GM19025 (cell line): ENCODE measurements at regions not wholly inside any gene's neighbourhood (a gene's known extent, or its start where the extent isn't known, plus 50 kb on each side); places are given as distances from the start of the nearest gene placed in this dataset.

ENCODE experiments used
- ATAC-seq: cut with Tn5 transposase; IDR thresholded peaks from one replicate; pipeline ENCODE4 v1.9.1; 2021; ENCODE audit warnings: mild to moderate bottlenecking, low read depth, moderate library complexity; ENCODE audit not compliant: unreplicated experiment

- ATAC-seq = peak; percentile 44
Observed at GRCh38 chr13:50511877-50512341, 331.6 kb downstream of the DLEU7 start.

GRCh38 chr13:50512474-50513299, 330.8 kb downstream of the DLEU7 start:
- ATAC-seq = peak; percentile 83

DNA sequence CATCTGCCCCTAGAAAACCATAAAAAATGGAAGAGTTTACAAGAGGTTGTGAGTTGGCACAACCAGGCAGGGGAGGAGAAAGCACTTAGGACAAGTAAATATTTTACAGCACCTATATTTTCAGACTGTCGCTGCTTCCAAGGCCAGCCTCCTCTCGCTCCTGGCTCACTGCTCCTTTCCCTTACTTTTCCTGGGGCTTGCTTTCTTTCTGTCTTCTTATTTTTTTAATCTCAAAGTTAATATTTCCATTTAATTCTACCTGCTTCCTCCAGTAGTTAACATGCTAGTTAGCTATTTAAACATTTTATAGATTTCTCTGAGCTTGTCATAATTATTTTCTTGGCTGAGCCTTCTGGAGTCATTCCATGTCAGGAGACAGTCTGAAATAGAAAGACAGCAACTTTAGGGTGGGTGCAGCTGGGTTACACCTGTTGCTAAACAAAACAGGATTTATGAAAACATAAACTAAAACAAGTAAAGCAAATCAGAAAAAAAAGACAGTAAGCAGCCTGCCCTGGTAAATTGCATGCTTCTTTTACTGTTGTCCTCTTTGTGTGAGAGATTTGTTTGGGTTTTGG, 330.1 kb downstream of the DLEU7 start:
- no peak for ATAC-seq

- ATAC-seq = no peak
Observed at GRCh38 chr13:50514249-50514648, 329.2 kb downstream of the DLEU7 start.

DNA sequence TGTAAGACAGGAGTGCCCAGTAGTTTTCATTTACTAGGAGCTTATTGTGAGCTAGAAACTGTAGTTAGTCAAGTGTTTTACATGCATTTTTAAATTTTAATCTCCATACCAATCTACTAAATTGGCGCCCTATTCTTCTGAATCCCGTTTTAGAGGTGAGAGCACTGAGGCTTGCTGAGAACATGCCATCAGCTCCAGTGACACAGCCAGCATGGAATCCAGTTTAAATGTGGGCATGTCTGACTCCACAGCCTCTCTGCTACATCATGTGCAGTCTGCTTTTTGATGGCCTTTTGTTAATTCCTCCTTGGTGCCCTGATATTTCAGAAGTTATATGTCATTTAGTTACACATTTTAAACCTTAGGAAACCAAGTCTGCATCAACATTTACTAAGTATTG, 325.4 kb downstream of the DLEU7 start:
- no peak for ATAC-seq

DNA sequence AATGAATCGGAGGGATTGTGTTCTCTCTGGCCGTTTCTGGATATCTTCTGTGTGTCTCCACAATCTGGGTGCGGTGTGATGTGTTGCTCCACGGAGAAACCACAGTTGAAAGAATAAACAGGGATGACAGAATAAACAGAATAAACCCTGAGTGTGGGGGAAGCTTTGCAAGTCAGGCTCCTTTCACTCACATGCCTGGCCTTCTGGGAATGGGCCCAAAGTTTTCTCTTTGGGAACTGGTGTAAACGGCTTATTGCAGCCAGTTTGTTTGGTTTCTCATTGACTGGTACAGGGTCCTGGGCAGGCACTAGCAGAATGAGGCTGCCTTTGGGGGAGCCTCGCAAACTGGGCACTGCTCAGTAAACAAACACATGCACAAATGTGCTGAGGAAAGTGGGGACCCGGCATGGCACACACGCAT, 324.7 kb downstream of the DLEU7 start:
- ATAC-seq = no peak

DNA sequence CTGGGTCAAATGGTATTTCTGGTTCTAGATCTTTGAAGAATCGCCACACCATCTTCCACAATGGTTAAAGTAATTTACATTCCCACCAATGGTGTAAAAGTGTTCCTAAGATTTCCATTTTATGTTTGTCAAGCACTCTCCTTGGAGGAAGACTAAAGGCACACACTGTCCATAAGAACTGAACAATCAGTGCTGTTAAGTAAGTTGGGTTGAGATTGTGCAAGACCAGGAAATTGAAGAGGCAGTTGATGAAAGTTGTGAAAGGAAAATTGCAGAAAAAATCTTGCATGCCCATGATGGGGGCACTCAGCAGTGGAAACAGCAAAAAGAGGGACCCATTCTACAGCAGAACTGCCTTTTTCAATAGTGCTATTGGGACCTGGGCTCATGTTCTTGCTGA, 323.6 kb downstream of the DLEU7 start:
- no peak for ATAC-seq

DNA sequence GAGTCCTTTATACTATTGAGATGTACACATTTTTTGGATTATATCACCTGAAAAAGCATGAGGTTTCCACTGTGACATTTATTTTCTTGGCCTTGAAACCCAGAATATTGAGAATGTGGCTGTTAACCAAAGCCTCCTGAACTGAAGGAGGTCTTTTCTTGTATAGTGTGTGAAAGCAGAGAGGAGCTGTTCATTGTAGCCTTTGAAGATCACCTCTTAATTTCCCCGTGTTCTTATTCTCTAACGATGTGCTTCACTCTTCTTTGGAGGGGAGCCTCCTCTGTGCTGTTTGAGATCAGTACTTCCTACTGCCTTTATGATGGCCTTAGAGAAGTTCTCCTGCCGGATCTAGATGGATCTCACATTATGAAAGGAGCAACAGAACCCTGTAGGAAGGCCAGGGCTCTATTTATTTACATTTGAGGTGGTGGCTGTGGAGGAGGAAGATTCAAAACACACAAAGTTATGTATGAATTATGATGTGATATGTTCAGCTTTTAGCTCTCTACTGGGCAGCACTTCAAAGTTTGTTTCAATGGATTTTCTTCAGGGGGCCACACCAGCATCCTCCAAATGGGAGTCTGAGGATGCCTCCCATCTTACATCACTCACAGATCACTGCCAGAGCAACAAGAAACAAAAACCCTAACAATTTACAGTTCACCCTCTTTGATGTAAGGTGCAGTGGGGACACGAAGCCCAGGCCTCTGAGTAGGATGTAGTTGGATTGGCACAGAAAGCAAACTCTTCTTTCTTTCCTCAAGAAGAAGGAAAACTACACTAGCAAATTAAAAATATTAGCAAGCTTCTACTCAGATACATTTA, 322.3 kb downstream of the DLEU7 start:
- ATAC-seq = no peak

- no peak for ATAC-seq
Observed at GRCh38 chr13:50521831-50522149, 321.7 kb downstream of the DLEU7 start.

DNA sequence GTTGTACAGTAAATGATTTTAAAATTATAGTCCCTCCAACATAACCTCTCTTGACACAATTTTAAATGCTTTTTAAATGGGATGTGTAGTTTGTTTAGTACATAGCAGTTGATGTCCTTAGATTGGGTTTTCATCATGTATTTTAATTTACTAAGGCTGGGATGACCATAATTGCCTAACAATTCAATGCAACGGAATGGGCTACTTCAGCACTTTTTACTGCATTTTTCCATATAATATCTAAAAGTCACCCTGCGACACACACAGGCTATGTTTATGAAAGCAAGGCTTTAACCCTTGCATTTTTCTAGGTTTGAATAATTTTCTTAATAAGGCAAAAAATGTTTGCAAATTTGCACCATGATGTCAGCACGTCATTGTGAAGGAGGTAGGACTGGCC, 321.0 kb downstream of the DLEU7 start:
- ATAC-seq = no peak

DNA sequence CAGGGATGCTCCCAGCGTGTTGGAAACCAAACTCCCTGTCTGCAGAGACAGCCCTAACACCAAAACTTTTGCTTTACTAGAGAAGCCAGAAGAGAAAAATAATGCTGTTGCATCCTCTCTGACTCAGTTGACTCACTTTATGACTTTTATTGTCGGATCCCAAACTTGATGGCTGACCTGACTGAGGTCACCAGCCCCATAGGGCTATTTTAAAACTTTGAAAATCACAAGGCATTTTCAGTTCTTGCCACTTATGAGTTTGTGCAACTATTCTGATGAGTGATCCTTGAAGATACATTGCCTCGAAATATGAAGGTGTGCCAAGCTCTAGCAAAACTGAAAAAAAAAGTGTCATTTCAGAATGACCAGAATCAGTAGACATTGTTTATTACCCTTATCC, 320.2 kb downstream of the DLEU7 start:
- ATAC-seq = no peak

GRCh38 chr13:50524560-50524959, 318.9 kb downstream of the DLEU7 start:
- no peak for ATAC-seq

DNA sequence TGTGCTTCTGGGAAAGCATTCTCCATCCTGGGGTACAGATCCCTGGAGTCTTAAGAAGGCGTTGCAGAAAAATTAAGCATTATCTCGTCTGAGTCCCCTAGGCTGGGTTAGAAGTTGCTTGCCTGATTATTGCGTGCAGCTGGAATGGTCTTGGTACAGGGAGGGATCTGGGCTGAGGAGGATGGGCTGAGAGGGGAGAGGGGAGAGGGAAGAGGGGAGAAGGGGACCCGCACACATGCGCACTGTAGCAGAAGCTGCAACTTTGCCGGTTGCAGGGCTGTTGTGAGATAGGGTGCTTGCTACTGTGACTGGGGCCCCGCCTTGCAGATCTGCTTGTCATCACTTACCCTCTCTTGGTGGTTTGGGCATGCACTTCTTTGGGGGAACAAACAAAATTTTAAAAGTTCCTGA, 316.8 kb downstream of the DLEU7 start:
- ATAC-seq = no peak

GRCh38 chr13:50527188-50527587, 316.3 kb downstream of the DLEU7 start:
- no peak for ATAC-seq

- no peak for ATAC-seq
Observed at GRCh38 chr13:50527612-50528509, 315.6 kb downstream of the DLEU7 start.

DNA sequence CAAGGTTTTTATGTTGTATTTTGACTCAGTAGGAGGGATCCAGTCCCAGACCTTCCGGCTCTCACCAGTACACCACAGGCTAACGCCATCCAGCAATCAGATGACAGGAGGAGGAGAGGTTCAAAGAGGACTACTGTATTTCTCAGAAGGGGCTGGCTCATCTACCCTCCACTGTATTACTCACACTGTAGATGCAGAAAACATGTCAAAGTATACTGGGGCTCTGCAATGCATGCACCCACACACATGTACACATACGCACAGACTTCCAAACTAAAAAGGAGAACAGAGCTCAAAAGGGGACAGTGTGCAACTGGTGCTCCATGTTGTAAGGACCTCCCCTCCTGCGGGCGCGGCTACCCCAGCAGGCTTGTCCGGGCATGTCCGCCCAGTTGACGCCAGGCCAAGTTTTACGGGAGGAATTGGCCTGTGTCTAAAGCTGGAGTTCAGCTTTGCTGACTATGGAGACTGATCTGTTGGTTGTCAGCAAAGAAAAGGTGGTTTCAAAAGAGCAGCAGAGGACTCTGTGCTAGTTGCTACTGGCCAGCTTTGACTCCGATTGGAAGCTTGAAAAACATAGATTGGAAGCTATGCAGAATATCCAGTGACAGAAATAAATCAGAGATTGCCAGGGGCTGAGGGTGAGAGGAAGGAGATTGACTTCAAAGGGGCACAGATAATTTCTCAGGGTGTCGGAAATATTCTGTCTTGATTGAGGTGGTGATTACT, 314.2 kb downstream of the DLEU7 start:
- ATAC-seq = no peak

DNA sequence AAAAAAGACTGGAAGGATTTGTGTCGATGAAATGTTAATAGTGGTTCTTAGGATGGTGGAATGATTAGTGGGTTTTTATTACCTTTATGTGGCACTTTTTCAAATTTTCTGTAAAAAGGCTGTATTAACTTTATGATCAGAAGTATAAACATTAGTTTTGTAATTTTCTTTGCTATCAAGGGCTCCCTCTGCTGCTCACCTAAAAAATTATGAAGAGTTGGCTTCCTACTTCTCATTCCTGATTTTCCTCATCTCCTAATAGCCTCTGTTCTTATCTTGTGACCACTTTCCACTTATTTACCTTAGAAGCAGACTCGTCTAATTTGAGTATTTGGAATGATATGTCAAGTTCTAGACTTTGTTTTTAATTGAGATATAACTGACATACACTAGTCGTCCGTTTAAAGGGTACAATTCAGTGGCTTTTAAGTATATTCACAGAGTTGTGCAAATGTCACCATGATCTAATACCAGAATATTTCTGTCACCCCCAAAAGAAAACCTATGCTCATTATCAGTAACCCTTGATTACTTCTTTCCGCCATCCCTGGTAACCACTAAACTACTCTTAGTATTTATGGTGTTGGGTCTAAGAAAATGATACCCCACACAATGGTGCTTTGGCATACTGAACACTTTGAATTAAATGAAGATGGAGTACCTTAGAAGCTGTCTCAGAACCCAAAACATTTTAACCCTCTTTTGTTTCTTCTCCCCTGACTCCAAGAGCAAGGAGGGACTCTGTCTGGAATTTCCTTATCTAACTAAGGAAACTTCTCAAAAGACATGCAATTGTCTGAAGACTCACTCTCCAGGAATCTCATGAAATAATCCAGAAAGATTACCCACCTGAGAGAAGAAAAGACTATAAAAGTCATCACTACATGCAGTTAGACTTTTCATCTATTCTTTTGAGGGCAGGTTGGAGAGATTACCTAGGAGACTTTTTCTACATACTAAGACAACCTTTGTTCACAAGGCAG, 311.3 kb downstream of the DLEU7 start:
- no peak for ATAC-seq

DNA sequence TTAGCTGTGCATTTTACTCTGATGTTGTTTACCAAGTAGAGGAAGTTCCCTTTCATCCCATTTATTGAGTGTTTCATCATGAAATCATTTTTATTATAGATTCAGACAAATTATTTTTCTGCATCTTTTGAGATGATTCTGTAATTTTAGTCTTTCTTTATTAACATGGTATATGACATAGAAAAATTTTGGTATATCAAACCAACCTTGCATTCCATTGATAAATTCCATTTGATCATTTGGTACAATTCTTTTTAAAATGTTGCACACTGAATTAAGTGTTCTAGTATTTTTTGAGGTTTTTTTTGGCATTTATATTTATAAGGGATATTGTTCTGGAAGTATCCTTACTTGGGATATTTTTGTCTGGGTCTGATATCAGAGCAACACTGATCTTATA, 308.4 kb downstream of the DLEU7 start:
- ATAC-seq = no peak

- no peak for ATAC-seq
Observed at GRCh38 chr13:50537029-50537428, 306.5 kb downstream of the DLEU7 start.
